ENCODE measurements at regions not wholly inside any gene's neighbourhood (a gene's known extent, or its start where the extent isn't known, plus 50 kb on each side); places are given as distances from the start of the nearest gene placed in this dataset.

- Histone ChIP-seq H3K4me1 (ENCODE audit: insufficient read depth, insufficient read length) (no peaks in the 10 kb centered on the region), H3K9me3 (ENCODE audit: insufficient read depth, low read length) (no peaks in the 10 kb centered on the region), H3K4me3 (ENCODE audit: insufficient read length, low read depth) (no peak overlapping the region), H3K36me3 (ENCODE audit: insufficient read depth, insufficient read length, low read length) (no peaks in the 10 kb centered on the region), H3K27me3 (ENCODE audit: insufficient read depth, insufficient read length) (no peaks in the 10 kb centered on the region), H3K9ac (ENCODE audit: insufficient read length, low read depth) (no peak overlapping the region)
- no peak for TF ChIP-seq SUZ12 (IDR thresholded peaks at IDR 0.05; ENCODE audit: extremely low read depth, insufficient read depth, insufficient read length)
- TF ChIP-seq YY1 (IDR thresholded peaks at IDR 0.05; ENCODE audit: insufficient read depth, insufficient read length), result no peak
- TF ChIP-seq ZNF274 (IDR thresholded peaks at IDR 0.05; ENCODE audit: low read depth, low read length), result no peak
- no peak for DNase-seq (ENCODE audit: low read depth, low spot score)
Observed at GRCh38 chr12:91417650-91418049, 235.0 kb upstream of the DCN start.

GRCh38 chr12:91414636-91415035 is 232.0 kb upstream of the DCN start:
- Histone ChIP-seq H3K27me3 (ENCODE audit: insufficient read depth, insufficient read length) (no peaks in the 10 kb centered on the region), H3K9me3 (ENCODE audit: insufficient read depth, low read length) (no peaks in the 10 kb centered on the region), H3K9ac (ENCODE audit: insufficient read length, low read depth) (no peak overlapping the region), H3K36me3 (ENCODE audit: insufficient read depth, insufficient read length, low read length) (no peaks in the 10 kb centered on the region), H3K4me3 (ENCODE audit: insufficient read length, low read depth) (no peak overlapping the region), H3K4me1 (ENCODE audit: insufficient read depth, insufficient read length) (no peaks in the 10 kb centered on the region)
- no peak for TF ChIP-seq ZNF274 (IDR thresholded peaks at IDR 0.05; ENCODE audit: low read depth, low read length)
- no peak for TF ChIP-seq SUZ12 (IDR thresholded peaks at IDR 0.05; ENCODE audit: extremely low read depth, insufficient read depth, insufficient read length)
- TF ChIP-seq YY1 (IDR thresholded peaks at IDR 0.05; ENCODE audit: insufficient read depth, insufficient read length), result no peak
- DNase-seq (ENCODE audit: low read depth, low spot score), result no peak

GRCh38 chr12:91413581-91414546 is 231.2 kb upstream of the DCN start:
- H3K27me3 ChIP-seq (ENCODE audit: insufficient read depth, insufficient read length), result no peaks in the 10 kb centered on the region
- H3K4me3 ChIP-seq (ENCODE audit: insufficient read length, low read depth), result no peak overlapping the region
- no peak for DNase-seq (ENCODE audit: low read depth, low spot score)
- H3K36me3 ChIP-seq (ENCODE audit: insufficient read depth, insufficient read length, low read length), result no peaks in the 10 kb centered on the region
- no peak for TF ChIP-seq ZNF274 (IDR thresholded peaks at IDR 0.05; ENCODE audit: low read depth, low read length)
- no peak for TF ChIP-seq YY1 (IDR thresholded peaks at IDR 0.05; ENCODE audit: insufficient read depth, insufficient read length)
- TF ChIP-seq SUZ12 (IDR thresholded peaks at IDR 0.05; ENCODE audit: extremely low read depth, insufficient read depth, insufficient read length), result no peak
- H3K4me1 ChIP-seq (ENCODE audit: insufficient read depth, insufficient read length), result no peaks in the 10 kb centered on the region
- no peaks in the 10 kb centered on the region for H3K9me3 ChIP-seq (ENCODE audit: insufficient read depth, low read length)
- no peak overlapping the region for H3K9ac ChIP-seq (ENCODE audit: insufficient read length, low read depth)

GRCh38 chr12:91406920-91407341 is 224.3 kb upstream of the DCN start:
- no peak overlapping the region for H3K4me3 ChIP-seq (ENCODE audit: insufficient read length, low read depth)
- DNase-seq (ENCODE audit: low read depth, low spot score), result no peak
- no peaks in the 10 kb centered on the region for H3K36me3 ChIP-seq (ENCODE audit: insufficient read depth, insufficient read length, low read length)
- H3K27me3 ChIP-seq (ENCODE audit: insufficient read depth, insufficient read length), result no peaks in the 10 kb centered on the region
- no peak for TF ChIP-seq SUZ12 (IDR thresholded peaks at IDR 0.05; ENCODE audit: extremely low read depth, insufficient read depth, insufficient read length)
- no peak for TF ChIP-seq YY1 (IDR thresholded peaks at IDR 0.05; ENCODE audit: insufficient read depth, insufficient read length)
- TF ChIP-seq ZNF274 (IDR thresholded peaks at IDR 0.05; ENCODE audit: low read depth, low read length), result no peak
- no peak overlapping the region for H3K9ac ChIP-seq (ENCODE audit: insufficient read length, low read depth)
- no peaks in the 10 kb centered on the region for H3K9me3 ChIP-seq (ENCODE audit: insufficient read depth, low read length)
- no peaks in the 10 kb centered on the region for H3K4me1 ChIP-seq (ENCODE audit: insufficient read depth, insufficient read length)

GRCh38 chr12:91404441-91404840 is 221.8 kb upstream of the DCN start:
- no peak overlapping the region for H3K4me3 ChIP-seq (ENCODE audit: insufficient read length, low read depth)
- no peaks in the 10 kb centered on the region for H3K9me3 ChIP-seq (ENCODE audit: insufficient read depth, low read length)
- H3K27me3 ChIP-seq (ENCODE audit: insufficient read depth, insufficient read length), result no peaks in the 10 kb centered on the region
- no peak for DNase-seq (ENCODE audit: low read depth, low spot score)
- TF ChIP-seq ZNF274 (IDR thresholded peaks at IDR 0.05; ENCODE audit: low read depth, low read length) (no peak), YY1 (IDR thresholded peaks at IDR 0.05; ENCODE audit: insufficient read depth, insufficient read length) (no peak), SUZ12 (IDR thresholded peaks at IDR 0.05; ENCODE audit: extremely low read depth, insufficient read depth, insufficient read length) (no peak)
- no peaks in the 10 kb centered on the region for H3K4me1 ChIP-seq (ENCODE audit: insufficient read depth, insufficient read length)
- no peaks in the 10 kb centered on the region for H3K36me3 ChIP-seq (ENCODE audit: insufficient read depth, insufficient read length, low read length)
- no peak overlapping the region for H3K9ac ChIP-seq (ENCODE audit: insufficient read length, low read depth)

GRCh38 chr12:91401190-91401589 is 218.6 kb upstream of the DCN start:
- H3K36me3 ChIP-seq (ENCODE audit: insufficient read depth, insufficient read length, low read length), result no peaks in the 10 kb centered on the region
- no peak overlapping the region for H3K4me3 ChIP-seq (ENCODE audit: insufficient read length, low read depth)
- no peaks in the 10 kb centered on the region for H3K27me3 ChIP-seq (ENCODE audit: insufficient read depth, insufficient read length)
- H3K9ac ChIP-seq (ENCODE audit: insufficient read length, low read depth), result no peak overlapping the region
- H3K9me3 ChIP-seq (ENCODE audit: insufficient read depth, low read length), result no peaks in the 10 kb centered on the region
- no peak for TF ChIP-seq SUZ12 (IDR thresholded peaks at IDR 0.05; ENCODE audit: extremely low read depth, insufficient read depth, insufficient read length)
- TF ChIP-seq YY1 (IDR thresholded peaks at IDR 0.05; ENCODE audit: insufficient read depth, insufficient read length), result no peak
- TF ChIP-seq ZNF274 (IDR thresholded peaks at IDR 0.05; ENCODE audit: low read depth, low read length), result no peak
- no peaks in the 10 kb centered on the region for H3K4me1 ChIP-seq (ENCODE audit: insufficient read depth, insufficient read length)
- DNase-seq (ENCODE audit: low read depth, low spot score), result no peak

GRCh38 chr12:91400271-91400670 is 217.7 kb upstream of the DCN start:
- no peaks in the 10 kb centered on the region for H3K36me3 ChIP-seq (ENCODE audit: insufficient read depth, insufficient read length, low read length)

More at GRCh38 chr12:91400271-91400670, 217.7 kb upstream of the DCN start:
- Histone ChIP-seq H3K27me3 (ENCODE audit: insufficient read depth, insufficient read length) (no peaks in the 10 kb centered on the region), H3K4me1 (ENCODE audit: insufficient read depth, insufficient read length) (no peaks in the 10 kb centered on the region), H3K4me3 (ENCODE audit: insufficient read length, low read depth) (no peak overlapping the region), H3K9me3 (ENCODE audit: insufficient read depth, low read length) (peaks cover 2% of the 10 kb centered on the region; the same call in 1 of the 2 replicates), H3K9ac (ENCODE audit: insufficient read length, low read depth) (no peak overlapping the region)
- TF ChIP-seq YY1 (IDR thresholded peaks at IDR 0.05; ENCODE audit: insufficient read depth, insufficient read length), result no peak
- no peak for TF ChIP-seq SUZ12 (IDR thresholded peaks at IDR 0.05; ENCODE audit: extremely low read depth, insufficient read depth, insufficient read length)
- TF ChIP-seq ZNF274 (IDR thresholded peaks at IDR 0.05; ENCODE audit: low read depth, low read length), result no peak
- DNase-seq (ENCODE audit: low read depth, low spot score), result no peak
